ENCODE measurements at regions not wholly inside any gene's neighbourhood (a gene's known extent, or its start where the extent isn't known, plus 50 kb on each side); places are given as distances from the start of the nearest gene placed in this dataset.

DNA sequence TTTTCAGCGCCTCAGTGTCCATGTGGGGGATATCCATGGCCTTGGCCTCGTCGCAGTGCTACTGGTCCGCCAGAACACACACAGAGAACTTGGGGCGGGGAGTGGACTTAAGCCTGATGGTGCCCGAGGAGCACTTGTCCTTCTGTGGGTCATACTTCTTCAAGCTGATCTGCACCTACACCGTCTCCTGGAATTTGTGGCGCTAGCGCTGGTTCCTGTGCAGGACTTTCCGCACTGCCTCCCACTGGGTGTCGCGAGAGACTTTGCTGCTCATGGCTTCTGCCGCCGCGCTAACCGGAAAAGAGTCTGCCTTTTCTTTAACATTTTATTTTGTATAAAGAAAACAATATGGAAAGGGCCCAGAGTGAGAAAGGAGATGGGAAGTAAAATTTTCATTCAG, 266.9 kb downstream of the COX7C start:
- ChIA-PET POLR2A (no interaction called here), CTCF (no interaction called here)
- TF ChIP-seq, protein P1, sequence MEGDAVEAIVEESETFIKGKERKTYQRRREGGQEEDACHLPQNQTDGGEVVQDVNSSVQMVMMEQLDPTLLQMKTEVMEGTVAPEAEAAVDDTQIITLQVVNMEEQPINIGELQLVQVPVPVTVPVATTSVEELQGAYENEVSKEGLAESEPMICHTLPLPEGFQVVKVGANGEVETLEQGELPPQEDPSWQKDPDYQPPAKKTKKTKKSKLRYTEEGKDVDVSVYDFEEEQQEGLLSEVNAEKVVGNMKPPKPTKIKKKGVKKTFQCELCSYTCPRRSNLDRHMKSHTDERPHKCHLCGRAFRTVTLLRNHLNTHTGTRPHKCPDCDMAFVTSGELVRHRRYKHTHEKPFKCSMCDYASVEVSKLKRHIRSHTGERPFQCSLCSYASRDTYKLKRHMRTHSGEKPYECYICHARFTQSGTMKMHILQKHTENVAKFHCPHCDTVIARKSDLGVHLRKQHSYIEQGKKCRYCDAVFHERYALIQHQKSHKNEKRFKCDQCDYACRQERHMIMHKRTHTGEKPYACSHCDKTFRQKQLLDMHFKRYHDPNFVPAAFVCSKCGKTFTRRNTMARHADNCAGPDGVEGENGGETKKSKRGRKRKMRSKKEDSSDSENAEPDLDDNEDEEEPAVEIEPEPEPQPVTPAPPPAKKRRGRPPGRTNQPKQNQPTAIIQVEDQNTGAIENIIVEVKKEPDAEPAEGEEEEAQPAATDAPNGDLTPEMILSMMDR (IDR thresholded peaks at IDR 0.05; ENCODE audit: control extremely low read depth, extremely low read depth, low read depth, missing control alignments) = no peak
- no peak for DNase-seq (ENCODE audit: extremely low spot score)

DNA sequence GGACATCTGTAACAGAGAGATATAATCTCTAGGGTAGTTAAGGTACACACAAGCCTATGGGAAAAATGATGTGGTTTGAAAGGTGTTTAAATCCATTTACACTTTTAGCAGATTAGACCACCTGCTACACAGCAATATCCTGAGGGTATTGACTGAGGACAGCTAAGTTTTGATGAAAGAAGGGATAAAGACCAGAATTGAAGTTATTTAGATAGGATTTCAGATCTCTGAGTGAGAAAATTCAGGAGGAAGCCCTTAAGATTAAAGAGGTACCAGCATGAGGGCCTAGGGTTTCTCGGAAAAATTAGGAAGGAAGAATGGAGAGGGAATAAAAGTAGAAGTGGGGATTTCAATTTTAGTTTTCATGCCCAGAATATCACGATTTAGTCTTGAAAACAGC, 267.3 kb downstream of the COX7C start:
- CTCF ChIA-PET = no interaction called here

DNA sequence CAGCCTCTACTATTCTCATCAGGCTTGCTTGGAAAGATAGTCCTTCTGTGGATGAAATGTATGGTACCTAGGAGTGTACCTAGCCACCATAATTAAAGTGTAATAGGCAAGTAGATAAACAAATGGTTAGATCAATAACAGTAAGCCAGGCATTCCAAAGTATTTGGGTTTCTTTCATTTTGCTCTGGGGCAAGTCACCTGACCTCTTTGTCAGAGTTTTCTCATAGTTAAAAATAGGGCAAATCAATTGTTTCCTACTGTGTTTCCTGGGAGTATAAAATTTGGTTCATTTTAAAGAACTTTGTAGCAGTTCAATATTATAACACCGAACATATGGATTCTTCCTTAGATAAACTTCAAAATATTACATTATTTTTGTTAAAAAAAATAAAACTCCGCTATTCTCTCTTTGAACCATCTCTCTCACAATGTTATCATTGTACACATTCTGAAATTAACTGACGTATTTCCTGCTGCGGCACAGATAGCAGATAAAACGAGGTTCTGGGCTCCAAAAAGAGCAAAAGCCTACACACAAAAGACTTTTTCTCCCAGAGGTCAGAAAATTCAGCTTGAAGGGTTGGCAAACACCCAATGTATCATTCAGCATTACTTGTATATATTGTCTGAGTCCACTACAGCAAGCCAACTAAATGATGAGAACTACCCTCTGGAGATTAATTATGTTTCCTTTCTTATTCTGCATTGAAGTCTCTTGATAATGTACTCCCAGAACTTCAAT, 267.9 kb downstream of the COX7C start:
- DNase-seq (ENCODE audit: extremely low spot score) = no peak
- TF ChIP-seq, protein P1 (IDR thresholded peaks at IDR 0.05; ENCODE audit: control extremely low read depth, extremely low read depth, low read depth, missing control alignments) = no peak
- POLR2A ChIA-PET = no interaction called here
- CTCF ChIA-PET = no interaction called here

More for the DNA sequence above, 267.3 kb downstream of the COX7C start:
- POLR2A ChIA-PET = no interaction called here
- DNase-seq (ENCODE audit: extremely low spot score) = no peak
- TF ChIP-seq, protein P1 (IDR thresholded peaks at IDR 0.05; ENCODE audit: control extremely low read depth, extremely low read depth, low read depth, missing control alignments) = no peak

DNA sequence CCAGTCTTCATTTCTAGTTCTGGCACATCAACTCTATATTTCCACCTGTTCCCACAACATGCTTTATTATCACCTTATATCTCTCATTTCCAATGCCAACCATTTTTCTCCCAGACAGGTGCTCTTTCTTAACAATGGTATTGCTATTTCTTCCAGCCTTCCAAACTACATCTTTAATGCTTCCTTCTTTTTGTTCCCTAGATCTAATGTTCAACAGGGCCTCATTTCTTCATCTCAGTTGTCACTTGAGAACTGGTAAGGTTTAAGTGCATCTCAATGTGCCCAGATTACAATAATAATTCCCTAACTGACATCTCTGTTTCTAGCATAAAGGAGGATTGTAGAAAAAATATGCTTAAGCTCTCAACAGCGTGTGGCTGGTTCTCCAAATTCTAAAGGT, 272.6 kb downstream of the COX7C start:
- ChIA-PET CTCF (interaction anchor here (1.1 to 2.0 kb wide), 3 partner anchors 10 to 121 kb away, joined by 3 to 7 read pairs (median 5); no protein-coding TSS in a partner anchor), POLR2A (no interaction called here)
- TF ChIP-seq, protein P1 (IDR thresholded peaks at IDR 0.05; ENCODE audit: control extremely low read depth, extremely low read depth, low read depth, missing control alignments) = no peak

DNA sequence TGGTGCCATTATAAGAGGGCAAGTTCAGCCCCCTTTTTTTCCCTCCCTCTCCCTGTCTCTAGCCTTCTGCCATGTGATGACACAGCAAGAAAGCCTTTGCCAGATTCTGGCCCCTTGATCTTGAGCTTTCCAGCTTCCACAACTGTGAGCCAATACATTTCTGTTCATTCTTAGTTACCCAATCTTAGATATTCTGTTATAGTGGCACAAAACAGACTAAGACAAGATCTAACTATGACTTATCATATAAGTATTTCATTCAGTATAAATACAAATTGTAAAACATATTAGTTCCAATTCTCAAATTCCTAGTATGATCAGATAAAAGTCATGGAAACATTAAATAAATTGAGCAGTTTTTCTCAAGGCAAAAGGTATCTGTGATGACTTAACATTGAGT, 276.3 kb downstream of the COX7C start:
- TF ChIP-seq, protein P1 (IDR thresholded peaks at IDR 0.05; ENCODE audit: control extremely low read depth, extremely low read depth, low read depth, missing control alignments) = no peak
- CTCF ChIA-PET = interaction anchor here (0.9 kb wide), 1 partner anchor 58 kb away, joined by 4 read pairs; no protein-coding TSS in a partner anchor
- DNase-seq (ENCODE audit: extremely low spot score) = no peak

More for the DNA sequence above, 272.6 kb downstream of the COX7C start:
- no peak for DNase-seq (ENCODE audit: extremely low spot score)

DNA sequence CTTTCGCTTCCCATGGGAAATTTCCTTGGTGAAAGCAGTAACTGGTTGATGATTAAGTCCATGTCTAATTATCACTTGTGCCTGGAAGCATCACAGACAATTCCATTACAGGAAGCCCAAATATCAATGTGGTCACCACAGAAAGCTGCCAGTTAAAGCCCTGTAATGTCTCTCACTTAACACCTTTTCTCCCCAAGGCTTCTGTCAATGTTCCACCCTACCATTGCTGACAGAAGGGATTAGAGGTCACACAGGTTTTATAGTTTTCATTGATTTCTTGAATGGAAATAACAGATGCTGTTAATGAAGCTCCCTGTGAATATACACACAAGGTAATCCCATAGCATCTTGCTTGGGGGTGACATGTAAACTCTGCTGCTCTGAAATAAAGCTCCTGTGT, 279.2 kb downstream of the COX7C start:
- CTCF ChIA-PET = interaction anchor here (1.5 kb wide), 1 partner anchor 13 kb away, joined by 6 read pairs; no protein-coding TSS in a partner anchor
- no peak for DNase-seq (ENCODE audit: extremely low spot score)
- TF ChIP-seq, protein P1 (IDR thresholded peaks at IDR 0.05; ENCODE audit: control extremely low read depth, extremely low read depth, low read depth, missing control alignments) = no peak
- POLR2A ChIA-PET = no interaction called here

More for the DNA sequence above, 276.3 kb downstream of the COX7C start:
- POLR2A ChIA-PET = no interaction called here
